Keratinocyte (primary cell): ENCODE measurements at regions not wholly inside any gene's neighbourhood (a gene's known extent, or its start where the extent isn't known, plus 50 kb on each side); places are given as distances from the start of the nearest gene placed in this dataset.

Experiments
- DNase-seq: peaks from one replicate; pipeline ENCODE4 v3.0.0-alpha.2; 2011; ENCODE audit warnings: low read depth, missing footprints, low spot score
- FAIRE-seq: peaks from 2 replicates; lab custom pipeline; 2011; peaks lifted over from hg19 to GRCh38; lab: Jason Lieb, UNC
- H2AFZ ChIP-seq: 2 replicates; pipeline ENCODE4 v1.6.0; 2012; ENCODE audit warnings: low read length, control low read depth, inconsistent platforms; ENCODE audit not compliant: control insufficient read depth
- H3K27ac ChIP-seq: 2 replicates; pipeline ENCODE4 v1.5.1; 2011; ENCODE audit warnings: low read length; ENCODE audit not compliant: control insufficient read depth, insufficient read depth
- H3K27me3 ChIP-seq: 3 replicates; pipeline ENCODE4 v1.6.0; 2011; ENCODE audit warnings: low read length; ENCODE audit not compliant: control insufficient read depth, insufficient read depth; ENCODE audit errors: extremely low read depth
- H3K36me3 ChIP-seq, 2 experiments: 2 replicates in 1 of 2; 3 replicates in 1 of 2; pipeline ENCODE4 v1.5.1; 2011; ENCODE audit warnings: low read length in 2 of 2, mild to moderate bottlenecking in 1 of 2; ENCODE audit not compliant: control insufficient read depth in 2 of 2, insufficient read depth in 2 of 2; ENCODE audit errors: extremely low read depth in 1 of 2
- H3K4me1 ChIP-seq: 3 replicates; pipeline ENCODE4 v1.5.1; 2011; ENCODE audit warnings: low read length; ENCODE audit not compliant: control insufficient read depth, insufficient read depth; ENCODE audit errors: extremely low read depth
- H3K4me2 ChIP-seq: 3 replicates; pipeline ENCODE4 v1.6.0; 2011; ENCODE audit warnings: low read depth, low read length; ENCODE audit not compliant: control insufficient read depth, insufficient read depth; ENCODE audit errors: extremely low read depth
- H3K4me3 ChIP-seq, 3 experiments: fragments of 200-600 bp in 1 of 3; sonication (generic) in 1 of 3; 2 replicates in 2 of 3; 3 replicates in 1 of 3; pipeline ENCODE4 v1.5.1; 2011 to 2016; ENCODE audit warnings: low read length in 3 of 3, mild to moderate bottlenecking in 3 of 3, control low read depth in 2 of 3, inconsistent platforms in 1 of 3, low read depth in 1 of 3, mixed read lengths in 1 of 3, mixed run types in 1 of 3, moderate library complexity in 1 of 3; ENCODE audit not compliant: control insufficient read depth in 2 of 3, insufficient read depth in 2 of 3; ENCODE audit errors: extremely low read depth in 1 of 3
- H3K79me2 ChIP-seq: 2 replicates; pipeline ENCODE4 v1.6.0; 2012; ENCODE audit warnings: low read length; ENCODE audit not compliant: control insufficient read depth, insufficient read depth
- H3K9ac ChIP-seq: 3 replicates; pipeline ENCODE4 v1.6.0; 2011; ENCODE audit warnings: low read length; ENCODE audit not compliant: control insufficient read depth, insufficient read depth; ENCODE audit errors: extremely low read depth
- H3K9me1 ChIP-seq: 3 replicates; pipeline ENCODE4 v1.6.0; 2011; ENCODE audit warnings: low read length; ENCODE audit not compliant: control insufficient read depth, insufficient read depth; ENCODE audit errors: extremely low read depth
- H3K9me3 ChIP-seq: 2 replicates; pipeline ENCODE4 v1.5.1; 2012; ENCODE audit warnings: low read depth, low read length; ENCODE audit not compliant: control insufficient read depth
- H4K20me1 ChIP-seq: 3 replicates; pipeline ENCODE4 v1.6.0; 2011; ENCODE audit warnings: low read length; ENCODE audit not compliant: control insufficient read depth, insufficient read depth; ENCODE audit errors: extremely low read depth
- CTCF ChIP-seq, 3 experiments: IDR thresholded peaks in 1 of 3; conservative IDR thresholded peaks in 1 of 3; optimal IDR thresholded peaks in 1 of 3; 2 replicates in 2 of 3; 3 replicates in 1 of 3; pipeline versions ENCODE3 to v1.5.1; 2011; ENCODE audit warnings: low read length in 3 of 3, mild to moderate bottlenecking in 3 of 3, moderate library complexity in 2 of 3, control low read depth in 1 of 3, inconsistent platforms in 1 of 3; ENCODE audit not compliant: insufficient read depth in 2 of 3; ENCODE audit errors: extremely low read depth in 1 of 3
- EZH2 ChIP-seq: IDR thresholded peaks from one replicate; pipeline ENCODE4 v1.6.1; 2012; ENCODE audit warnings: inconsistent platforms, mild to moderate bottlenecking, low read length, moderate library complexity
- dilution Hi-C: fragments of 300-500 bp; cut with MboI; formaldehyde crosslinking; loops from one replicate; pipeline ENCODE4 v1.7.0; 2020; ENCODE audit warnings: low sequenced_read_pairs; ENCODE audit not compliant: extremely low pct_ligation_motif_present

GRCh38 chr10:78449554-78449953, 415.9 kb downstream of the RPS24 start:
- no peak overlapping the region for H3K4me2 ChIP-seq
- peaks cover 7% of the 10 kb centered on the region for H3K27me3 ChIP-seq
- H3K4me3 ChIP-seq, result no peak overlapping the region
- DNase-seq, result no peak
- no peaks in the 10 kb centered on the region for H3K79me2 ChIP-seq
- dilution Hi-C loops, result no loop called here
- no peak overlapping the region for H3K9ac ChIP-seq
- H3K9me1 ChIP-seq, result no peaks in the 10 kb centered on the region
- TF ChIP-seq CTCF (optimal IDR thresholded peaks at IDR 0.05 in 1 of 3, IDR thresholded peaks at IDR 0.05 in 1 of 3, conservative IDR thresholded peaks at IDR 0.05 in 1 of 3; ENCODE audit: extremely low read depth in 1 of 3, insufficient read depth in 2 of 3, low read length in 3 of 3) (no peak), EZH2 (no peak)
- no peaks in the 10 kb centered on the region for H3K4me1 ChIP-seq
- no peaks in the 10 kb centered on the region for H4K20me1 ChIP-seq
- FAIRE-seq, result no peak
- H3K27ac ChIP-seq, result no peak overlapping the region
- no peak overlapping the region for H2AFZ ChIP-seq
- no peaks in the 10 kb centered on the region for H3K9me3 ChIP-seq
- H3K36me3 ChIP-seq, result no peaks in the 10 kb centered on the region

GRCh38 chr10:78450239-78450638, 416.6 kb downstream of the RPS24 start:
- no peaks in the 10 kb centered on the region for H3K79me2 ChIP-seq
- no peak overlapping the region for H3K27ac ChIP-seq
- no peak overlapping the region for H3K9ac ChIP-seq
- FAIRE-seq, result no peak
- H3K4me3 ChIP-seq, result no peak overlapping the region
- H3K4me2 ChIP-seq, result no peak overlapping the region
- no peaks in the 10 kb centered on the region for H3K36me3 ChIP-seq
- no peaks in the 10 kb centered on the region for H3K9me3 ChIP-seq
- dilution Hi-C loops, result no loop called here
- no peaks in the 10 kb centered on the region for H3K9me1 ChIP-seq
- H3K27me3 ChIP-seq, result peaks cover 7% of the 10 kb centered on the region
- H2AFZ ChIP-seq, result no peak overlapping the region
- H3K4me1 ChIP-seq, result no peaks in the 10 kb centered on the region
- H4K20me1 ChIP-seq, result no peaks in the 10 kb centered on the region
- no peak for DNase-seq
- no peak for TF ChIP-seq EZH2
- TF ChIP-seq CTCF (optimal IDR thresholded peaks at IDR 0.05 in 1 of 3, IDR thresholded peaks at IDR 0.05 in 1 of 3, conservative IDR thresholded peaks at IDR 0.05 in 1 of 3; ENCODE audit: extremely low read depth in 1 of 3, insufficient read depth in 2 of 3, low read length in 3 of 3), result no peak
